ENCODE measurements at regions not wholly inside any gene's neighbourhood (a gene's known extent, or its start where the extent isn't known, plus 50 kb on each side); places are given as distances from the start of the nearest gene placed in this dataset.

- no peak for DNase-seq (ENCODE audit: low spot score)
Observed at GRCh38 chr13:105220881-105221280, 1314.6 kb downstream of the EFNB2 start.

DNA sequence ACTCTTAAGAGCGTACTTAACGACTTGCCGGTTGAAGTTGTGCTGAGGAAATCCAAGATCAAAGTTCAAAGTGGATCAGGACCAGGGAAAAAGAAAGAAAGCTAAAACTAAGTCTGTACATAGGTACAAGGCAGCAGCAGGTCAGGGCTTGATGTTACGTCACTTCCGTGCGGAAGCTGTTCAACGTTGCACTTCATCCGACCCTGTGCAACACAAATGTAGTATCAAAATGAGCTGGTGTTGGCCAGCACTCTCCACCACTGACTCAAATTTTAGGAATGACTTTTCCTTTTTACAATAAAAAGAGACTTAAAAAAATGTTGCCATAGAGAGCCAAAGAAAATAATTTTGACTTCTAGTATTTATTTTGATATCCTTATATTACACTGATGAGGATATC is 1315.4 kb downstream of the EFNB2 start:
- no peak for DNase-seq (ENCODE audit: low spot score)

DNA sequence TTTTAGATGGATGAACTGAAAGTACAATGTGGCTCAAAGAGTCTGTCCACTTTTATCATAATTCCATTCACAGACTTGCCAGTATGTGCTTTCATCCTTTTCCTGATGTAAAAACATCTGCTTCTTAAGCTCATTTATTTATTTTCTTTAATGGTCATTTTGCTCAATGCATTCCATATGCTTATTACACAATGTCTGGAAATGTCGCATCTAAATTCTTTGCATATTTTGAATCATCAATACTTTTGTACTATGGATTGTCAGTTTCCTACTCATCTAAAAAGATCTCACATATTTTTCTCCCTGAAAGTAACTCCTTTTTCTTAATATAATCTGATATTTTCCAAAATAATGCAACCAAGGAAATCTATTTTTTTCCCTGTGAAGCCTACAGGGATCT is 1315.8 kb downstream of the EFNB2 start:
- DNase-seq (ENCODE audit: low spot score) = no peak

DNA sequence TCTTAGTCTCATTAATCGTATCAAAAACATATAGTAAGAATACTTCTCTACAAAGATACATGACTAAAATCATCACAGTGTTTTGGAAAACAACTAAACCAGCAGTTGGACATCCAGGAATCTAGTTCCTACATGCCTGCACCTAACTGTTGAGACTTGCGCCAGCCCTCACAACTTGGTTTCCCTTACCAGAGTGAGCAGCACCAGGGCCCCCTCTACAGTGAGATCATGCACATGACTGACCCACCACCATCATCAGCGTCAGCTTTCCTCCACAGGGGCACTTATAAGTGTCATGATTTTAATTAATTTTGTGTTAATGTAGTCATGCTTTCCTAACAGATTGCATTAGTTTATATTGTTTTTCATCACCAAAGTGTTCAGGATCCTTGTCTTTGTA is 1322.0 kb downstream of the EFNB2 start:
- DNase-seq (ENCODE audit: low spot score) = no peak

GRCh38 chr13:105207572-105208293 is 1327.7 kb downstream of the EFNB2 start:
- peak; percentile 2 for DNase-seq (ENCODE audit: low spot score)

- peak; percentile 30 for DNase-seq (ENCODE audit: low spot score)
Observed at GRCh38 chr13:105202354-105202753, 1333.1 kb downstream of the EFNB2 start.

DNA sequence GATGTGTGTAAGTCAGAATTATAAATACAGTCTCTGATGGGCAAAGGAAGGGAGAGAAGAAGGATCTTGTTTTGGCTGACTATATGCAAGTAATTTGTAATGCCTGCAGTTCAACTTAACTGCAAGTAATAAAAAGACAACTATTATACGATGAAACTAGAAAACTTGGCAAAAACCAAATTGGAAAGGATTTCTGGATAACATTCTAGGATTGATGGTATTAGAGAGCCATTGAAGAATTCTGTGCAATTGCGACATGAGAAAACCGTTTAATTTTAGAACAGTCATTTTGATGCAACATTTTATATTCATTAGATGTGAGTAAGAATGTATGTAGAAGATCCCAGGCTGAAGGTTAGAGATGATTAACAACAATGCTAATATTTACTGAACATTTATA is 1334.1 kb downstream of the EFNB2 start:
- DNase-seq (ENCODE audit: low spot score) = no peak

- no peak for DNase-seq (ENCODE audit: low spot score)
Observed at GRCh38 chr13:105200181-105200580, 1335.3 kb downstream of the EFNB2 start.

DNA sequence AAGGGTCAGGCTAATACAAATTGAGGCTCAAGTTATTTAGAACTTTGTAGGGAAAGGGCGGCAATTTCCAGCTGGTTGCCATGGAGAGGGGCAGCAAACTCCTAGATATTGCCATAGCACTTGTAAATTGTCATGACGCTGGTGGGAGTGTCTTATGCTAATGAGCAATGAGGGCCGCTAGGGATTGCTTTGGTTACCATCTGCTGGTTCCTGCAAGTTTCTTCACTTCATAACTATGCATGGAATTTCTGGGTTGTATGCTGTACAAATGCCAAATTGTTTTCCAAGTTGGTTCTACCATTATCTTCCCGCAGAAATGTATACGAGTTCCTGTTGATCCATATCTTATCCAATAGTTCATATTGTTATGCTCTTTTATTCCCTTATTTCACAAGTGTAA is 1339.4 kb downstream of the EFNB2 start:
- DNase-seq (ENCODE audit: low spot score) = peak; percentile 7

DNA sequence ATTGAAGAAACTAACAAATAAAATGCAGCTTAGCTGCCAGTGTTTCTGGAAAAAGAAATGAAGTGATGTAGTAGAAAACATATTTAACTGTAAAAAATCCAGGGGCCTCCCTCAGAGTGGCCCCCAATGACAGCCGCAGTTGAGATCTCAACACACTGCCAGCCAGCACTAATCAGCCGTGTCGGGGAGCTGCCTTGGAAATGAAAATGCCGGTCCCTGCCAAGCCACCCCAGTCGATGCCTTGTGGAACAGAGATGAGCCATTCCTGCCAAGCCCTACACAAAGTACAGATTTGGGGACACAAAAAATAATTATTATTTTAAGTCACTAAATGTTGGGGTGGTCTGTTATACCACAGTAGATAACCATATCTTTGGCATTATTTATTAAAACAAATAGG is 1342.4 kb downstream of the EFNB2 start:
- DNase-seq (ENCODE audit: low spot score) = no peak

- DNase-seq (ENCODE audit: low spot score) = no peak
Observed at GRCh38 chr13:105184201-105184600, 1351.3 kb downstream of the EFNB2 start.

GRCh38 chr13:105177265-105177900 is 1358.1 kb downstream of the EFNB2 start:
- no peak for DNase-seq (ENCODE audit: low spot score)

DNA sequence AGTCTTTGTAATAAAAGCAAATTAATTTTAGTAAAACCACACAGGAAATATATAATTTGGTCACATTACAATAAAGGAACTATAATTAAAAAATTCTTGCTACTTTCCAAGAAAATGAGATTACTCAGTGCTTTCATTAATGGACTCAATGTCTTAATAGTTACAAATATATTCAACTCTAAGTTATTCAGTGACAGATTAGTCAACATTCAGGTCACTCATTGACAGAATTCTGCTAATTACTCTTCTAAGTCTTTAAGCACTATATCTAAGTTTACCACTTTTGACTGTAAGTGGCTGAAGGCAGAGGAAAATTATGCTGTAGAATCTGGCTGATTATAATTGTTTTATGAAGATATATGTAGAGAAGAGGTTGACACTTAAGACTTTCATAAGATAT is 1365.0 kb downstream of the EFNB2 start:
- DNase-seq (ENCODE audit: low spot score) = no peak

DNA sequence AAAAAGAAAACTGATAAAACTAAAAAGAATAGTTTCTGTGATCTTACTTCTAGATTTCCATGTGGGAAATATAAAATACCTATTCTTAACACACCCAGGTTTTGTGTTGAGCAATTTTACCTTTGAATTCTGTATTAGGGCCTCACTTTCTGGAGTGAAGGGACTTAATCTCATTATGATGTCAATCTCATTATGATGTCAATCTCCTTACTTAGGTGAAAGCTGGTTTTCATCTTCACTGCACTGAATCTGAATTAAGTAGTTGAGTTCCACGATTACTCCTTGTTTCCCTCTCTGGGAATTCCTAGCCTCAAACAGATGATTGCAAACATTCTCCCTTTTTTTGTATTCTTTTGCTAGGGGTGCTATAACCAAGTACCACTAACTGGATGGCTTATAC is 1367.2 kb downstream of the EFNB2 start:
- no peak for DNase-seq (ENCODE audit: low spot score)

DNA sequence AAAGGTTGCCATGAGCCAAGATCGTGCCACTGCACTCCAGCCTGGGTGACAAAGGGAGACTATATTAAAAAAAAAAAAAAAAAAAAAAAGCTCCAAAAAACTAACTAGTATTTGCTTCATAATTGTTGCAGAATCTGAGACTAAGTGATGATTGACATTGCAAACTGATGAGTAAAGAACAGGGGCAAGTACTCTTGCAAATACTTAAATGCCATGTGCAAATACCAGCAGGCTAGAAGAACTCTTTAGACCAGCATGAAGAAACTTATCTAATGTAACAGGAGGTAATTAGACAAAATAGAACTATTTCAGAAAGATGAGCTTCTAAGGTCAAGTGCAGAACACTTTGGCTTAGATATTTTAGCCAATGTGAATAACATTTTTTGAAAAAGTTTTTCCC is 1368.1 kb downstream of the EFNB2 start:
- no peak for DNase-seq (ENCODE audit: low spot score)

GRCh38 chr13:105165449-105166125 is 1369.9 kb downstream of the EFNB2 start:
- DNase-seq (ENCODE audit: low spot score) = no peak

DNA sequence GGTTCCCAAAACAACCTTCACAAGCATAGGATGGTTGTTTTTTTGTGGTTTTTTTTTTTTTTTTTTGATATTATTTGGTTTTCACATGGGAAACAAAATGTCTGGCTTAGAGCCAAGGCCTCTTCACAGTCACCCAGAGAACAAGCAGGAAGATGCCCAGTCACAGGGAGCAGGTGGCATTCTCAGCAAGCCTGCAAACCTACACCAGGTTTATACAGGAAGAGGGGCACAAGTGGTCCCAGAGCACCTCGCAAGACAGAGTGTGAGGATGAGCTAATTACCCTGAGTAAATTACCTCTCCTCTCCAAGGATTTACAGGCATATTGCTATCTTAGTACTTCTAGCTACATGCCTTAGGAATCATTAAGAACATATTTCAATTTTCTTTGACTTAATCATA is 1375.6 kb downstream of the EFNB2 start:
- no peak for DNase-seq (ENCODE audit: low spot score)

GRCh38 chr13:105153611-105154010 is 1381.9 kb downstream of the EFNB2 start:
- DNase-seq (ENCODE audit: low spot score) = no peak

DNA sequence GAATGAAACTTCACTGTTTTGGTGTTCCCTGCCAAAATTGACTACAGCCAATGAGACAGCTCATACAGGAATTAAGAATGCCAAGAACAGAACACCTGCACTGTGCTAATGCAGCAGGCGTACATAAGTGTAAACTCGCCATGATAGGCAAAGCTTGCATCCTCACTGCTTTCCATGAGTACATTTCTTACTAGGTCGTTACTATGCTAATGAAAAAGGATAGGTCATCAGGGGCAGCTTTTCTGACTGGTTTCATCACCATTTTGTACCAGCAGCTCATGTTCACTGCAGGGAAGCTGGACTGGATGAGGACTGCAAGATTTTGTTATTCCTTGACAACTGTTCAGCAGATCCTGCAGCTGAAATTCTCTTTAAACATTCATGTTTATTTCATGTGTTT is 1383.8 kb downstream of the EFNB2 start:
- DNase-seq (ENCODE audit: low spot score) = no peak

DNA sequence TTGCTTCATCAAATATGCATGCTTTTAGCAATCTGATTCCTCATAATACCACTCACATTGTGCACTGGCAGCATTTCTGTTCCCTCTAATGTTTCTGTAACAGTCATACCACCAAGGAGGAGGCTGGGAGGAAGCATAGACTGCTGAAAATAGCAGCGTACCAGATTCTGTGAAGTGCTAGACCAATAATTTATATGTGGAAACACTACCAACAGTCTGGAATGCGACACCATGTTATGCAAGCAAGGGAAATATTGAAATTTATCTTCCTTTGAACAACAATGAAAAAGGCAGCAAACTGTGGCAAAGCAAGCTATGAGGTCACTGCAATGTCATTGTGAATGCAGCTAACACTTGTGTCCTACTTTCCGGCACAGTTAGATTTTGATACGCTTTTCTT is 1388.0 kb downstream of the EFNB2 start:
- DNase-seq (ENCODE audit: low spot score) = no peak

- no peak for DNase-seq (ENCODE audit: low spot score)
Observed at GRCh38 chr13:105144936-105145335, 1390.5 kb downstream of the EFNB2 start.

DNA sequence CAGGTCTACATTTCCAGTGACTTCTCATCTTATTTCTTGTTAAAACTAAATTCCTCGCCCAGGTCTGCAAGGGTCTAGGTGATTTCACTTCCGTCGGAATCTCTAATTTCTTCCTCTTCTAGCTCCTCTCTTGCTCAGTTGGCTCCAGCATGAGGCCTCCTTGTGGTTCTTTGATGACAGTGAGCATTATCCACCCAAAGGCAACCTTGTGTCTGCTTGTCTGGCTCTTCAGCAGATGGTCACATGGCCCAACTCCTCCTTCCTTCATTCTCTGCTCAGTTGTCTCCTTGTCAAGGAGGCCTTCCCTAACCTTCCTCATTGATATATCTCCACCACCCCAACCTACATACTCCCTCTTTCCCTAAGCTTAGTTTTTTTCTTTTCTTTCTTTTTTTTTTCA is 1391.4 kb downstream of the EFNB2 start:
- DNase-seq (ENCODE audit: low spot score) = no peak

DNA sequence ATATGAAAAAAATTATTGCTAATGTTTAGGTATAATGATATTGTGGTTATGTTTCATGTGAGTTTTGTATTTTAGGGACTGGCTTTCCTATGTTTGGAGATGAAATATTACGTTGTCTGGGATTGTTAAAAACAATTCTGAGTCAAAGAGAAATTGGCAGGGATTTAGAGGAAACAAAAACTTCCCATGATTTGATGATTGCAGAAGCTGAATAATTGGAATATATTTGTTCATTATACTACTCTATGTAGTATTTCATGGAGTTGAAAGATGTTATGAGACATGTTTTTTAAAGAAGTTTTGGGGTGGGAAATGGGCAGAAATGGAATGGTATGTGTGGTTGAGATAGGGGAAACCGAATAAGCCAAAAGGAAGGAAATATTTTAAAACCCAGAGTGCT is 1392.9 kb downstream of the EFNB2 start:
- no peak for DNase-seq (ENCODE audit: low spot score)

Measured in SW480 (cell line).